Left lung (tissue), 4 donors: ENCODE measurements at regions not wholly inside any gene's neighbourhood (a gene's known extent, or its start where the extent isn't known, plus 50 kb on each side); places are given as distances from the start of the nearest gene placed in this dataset.
A peak's percentile ranks its signal among the peaks of the same experiment; 100 is the strongest.

ENCODE experiments used
- ATAC-seq: fragments of 200-7000 bp; cut with Tn5 transposase; one replicate; pipeline ENCODE4 v1.9.1; 2020; ENCODE audit warnings: moderate library complexity
- DNase-seq, 4 donors: peaks; one replicate each; pipeline ENCODE4 v3.0.0-alpha.2; 2013 to 2020
- H3K27ac ChIP-seq, 2 donors: fragments of 200-600 bp; sonication (generic) in 1 of 2; one replicate each; pipeline versions ENCODE4 v1.5.0 to v1.8.0; 2020 to 2021
- H3K27me3 ChIP-seq, 2 donors: fragments of 200-600 bp; sonication (generic) in 1 of 2; one replicate each; pipeline versions ENCODE4 v1.5.0 to v1.8.0; 2020 to 2021
- H3K36me3 ChIP-seq, 2 donors: fragments of 200-600 bp; sonication (generic) in 1 of 2; one replicate each; pipeline versions ENCODE4 v1.5.0 to v1.8.0; 2020 to 2021
- H3K4me1 ChIP-seq, 2 donors: fragments of 200-600 bp; one replicate each; pipeline ENCODE4 v1.8.0; 2021
- H3K4me3 ChIP-seq, 2 donors: fragments of 200-600 bp; sonication (generic) in 1 of 2; one replicate each; pipeline versions ENCODE4 v1.5.0 to v1.8.0; 2020 to 2021; ENCODE audit warnings: mild to moderate bottlenecking in 1 of 2
- H3K9me3 ChIP-seq, 2 donors: fragments of 200-600 bp; sonication (generic) in 1 of 2; one replicate each; pipeline versions ENCODE4 v1.5.0 to v1.8.0; 2020 to 2021
- CTCF ChIP-seq, 2 donors: fragments of 200-600 bp; sonication (generic) in 1 of 2; IDR thresholded peaks; one replicate each; pipeline versions ENCODE4 v1.5.0 to v1.8.0; 2021; ENCODE audit warnings: antibody characterized with exemption in 2 of 2
- intact Hi-C, 2 donors: fragments of 100-400 bp; cut with DNase I; formaldehyde crosslinking; loops; one replicate each; pipeline versions ENCODE4 v1.11.2 to v1.14.2; 2022
- donor health status: DM: no; HTN: yes; CAD: no.
- donor health status: DM: no; HTN: no; CAD: no.

- Histone ChIP-seq H3K27me3 (peaks cover 20 to 44% of the 10 kb centered on the region in 2 donors), H3K4me1 (no peaks in the 10 kb centered on the region)
- ATAC-seq = no peak
Observed at GRCh38 chrX:140092121-140092520, 126.8 kb upstream of the CXorf66 start.

GRCh38 chrX:140091125-140091886, 126.0 kb upstream of the CXorf66 start:
- Histone ChIP-seq H3K9me3 (no peaks in the 10 kb centered on the region), H3K27ac (no peak overlapping the region), H3K4me3 (peak overlapping the region in 1 of 2 donors; percentile 22), H3K4me1 (no peaks in the 10 kb centered on the region), H3K36me3 (no peaks in the 10 kb centered on the region), H3K27me3 (peaks cover 20 to 44% of the 10 kb centered on the region in 2 donors)
- DNase-seq (peak in 2 of 4 donors; percentile 3 to 73), ATAC-seq (peak; percentile 86)
- TF ChIP-seq CTCF (IDR thresholded peaks at IDR 0.05) = no peak
- intact Hi-C loops = no loop called here

More at GRCh38 chrX:140092121-140092520, 126.8 kb upstream of the CXorf66 start:
- Histone ChIP-seq H3K27ac (no peak overlapping the region), H3K36me3 (no peaks in the 10 kb centered on the region), H3K9me3 (no peaks in the 10 kb centered on the region), H3K4me3 (no peak overlapping the region)
- intact Hi-C loops = no loop called here
- TF ChIP-seq CTCF (IDR thresholded peaks at IDR 0.05) = no peak
- DNase-seq = peak in 1 of 4 donors; percentile 31

GRCh38 chrX:140090800-140091124, 125.4 kb upstream of the CXorf66 start:
- intact Hi-C loops = no loop called here
- TF ChIP-seq CTCF (IDR thresholded peaks at IDR 0.05) = no peak
- no peak overlapping the region for H3K27ac ChIP-seq
- no peak for DNase-seq
- peak overlapping the region in 1 of 2 donors; percentile 22 for H3K4me3 ChIP-seq
- H3K36me3 ChIP-seq = no peaks in the 10 kb centered on the region
- H3K4me1 ChIP-seq = no peaks in the 10 kb centered on the region
- ATAC-seq = no peak
- peaks cover 20 to 39% of the 10 kb centered on the region in 2 donors for H3K27me3 ChIP-seq
- H3K9me3 ChIP-seq = no peaks in the 10 kb centered on the region

GRCh38 chrX:140088438-140088837, 123.1 kb upstream of the CXorf66 start:
- intact Hi-C loops = no loop called here
- H3K27me3 ChIP-seq = peaks cover 23 to 32% of the 10 kb centered on the region in 2 donors
- H3K4me1 ChIP-seq = no peaks in the 10 kb centered on the region
- DNase-seq (no peak), ATAC-seq (no peak)
- no peak for TF ChIP-seq CTCF (IDR thresholded peaks at IDR 0.05)
- H3K36me3 ChIP-seq = no peaks in the 10 kb centered on the region
- H3K9me3 ChIP-seq = no peaks in the 10 kb centered on the region
- no peak overlapping the region for H3K4me3 ChIP-seq
- H3K27ac ChIP-seq = no peak overlapping the region

- ATAC-seq (no peak), DNase-seq (no peak)
- Histone ChIP-seq H3K27ac (no peak overlapping the region), H3K4me3 (no peak overlapping the region), H3K4me1 (no peaks in the 10 kb centered on the region), H3K27me3 (peaks cover 23 to 27% of the 10 kb centered on the region in 2 donors), H3K9me3 (no peaks in the 10 kb centered on the region), H3K36me3 (no peaks in the 10 kb centered on the region)
- no peak for TF ChIP-seq CTCF (IDR thresholded peaks at IDR 0.05)
- intact Hi-C loops = no loop called here
Observed at GRCh38 chrX:140087875-140088274, 122.6 kb upstream of the CXorf66 start.
